ENCODE measurements at regions not wholly inside any gene's neighbourhood (a gene's known extent, or its start where the extent isn't known, plus 50 kb on each side); places are given as distances from the start of the nearest gene placed in this dataset.
"Not testable (repeated sequence)": the region's sequence is repeated elsewhere in the genome, so short reads cannot be mapped to it uniquely, and the experiment has no call there.

- Mint-ChIP-seq H3K4me3 (ENCODE audit: unreplicated experiment) (no peak overlapping the region), H3K27ac (ENCODE audit: unreplicated experiment) (no peak overlapping the region), H3K9me3 (ENCODE audit: unreplicated experiment) (no peaks in the 10 kb centered on the region), H3K36me3 (ENCODE audit: unreplicated experiment) (no peaks in the 10 kb centered on the region), H3K27me3 (ENCODE audit: unreplicated experiment) (no peaks in the 10 kb centered on the region), H3K4me1 (ENCODE audit: unreplicated experiment) (peaks cover 4% of the 10 kb centered on the region)
- no peak for DNase-seq (ENCODE audit: extremely low spot score, unreplicated experiment)
- TF ChIP-seq CTCF (IDR thresholded peaks at IDR 0.05): no peak
Observed at GRCh38 chr10:3259499-3259898, 86.9 kb upstream of the PITRM1 start.

GRCh38 chr10:3258394-3258793, 85.8 kb upstream of the PITRM1 start:
- Mint-ChIP-seq H3K4me3 (ENCODE audit: unreplicated experiment) (no peak overlapping the region), H3K27ac (ENCODE audit: unreplicated experiment) (no peak overlapping the region)

GRCh38 chr10:3255616-3256015, 83.0 kb upstream of the PITRM1 start:
- DNase-seq (ENCODE audit: extremely low spot score, unreplicated experiment): no peak
- Mint-ChIP-seq H3K27me3 (ENCODE audit: unreplicated experiment) (no peaks in the 10 kb centered on the region), H3K27ac (ENCODE audit: unreplicated experiment) (no peak overlapping the region), H3K36me3 (ENCODE audit: unreplicated experiment) (no peaks in the 10 kb centered on the region), H3K4me1 (ENCODE audit: unreplicated experiment) (no peaks in the 10 kb centered on the region), H3K9me3 (ENCODE audit: unreplicated experiment) (no peaks in the 10 kb centered on the region), H3K4me3 (ENCODE audit: unreplicated experiment) (no peak overlapping the region)
- no peak for TF ChIP-seq CTCF (IDR thresholded peaks at IDR 0.05)

More at GRCh38 chr10:3258394-3258793, 85.8 kb upstream of the PITRM1 start:
- no peak for DNase-seq (ENCODE audit: extremely low spot score, unreplicated experiment)
- no peak for TF ChIP-seq CTCF (IDR thresholded peaks at IDR 0.05)
- H3K36me3 Mint-ChIP-seq (ENCODE audit: unreplicated experiment): no peaks in the 10 kb centered on the region
- no peaks in the 10 kb centered on the region for H3K27me3 Mint-ChIP-seq (ENCODE audit: unreplicated experiment)
- no peaks in the 10 kb centered on the region for H3K9me3 Mint-ChIP-seq (ENCODE audit: unreplicated experiment)
- H3K4me1 Mint-ChIP-seq (ENCODE audit: unreplicated experiment): no peaks in the 10 kb centered on the region

DNA sequence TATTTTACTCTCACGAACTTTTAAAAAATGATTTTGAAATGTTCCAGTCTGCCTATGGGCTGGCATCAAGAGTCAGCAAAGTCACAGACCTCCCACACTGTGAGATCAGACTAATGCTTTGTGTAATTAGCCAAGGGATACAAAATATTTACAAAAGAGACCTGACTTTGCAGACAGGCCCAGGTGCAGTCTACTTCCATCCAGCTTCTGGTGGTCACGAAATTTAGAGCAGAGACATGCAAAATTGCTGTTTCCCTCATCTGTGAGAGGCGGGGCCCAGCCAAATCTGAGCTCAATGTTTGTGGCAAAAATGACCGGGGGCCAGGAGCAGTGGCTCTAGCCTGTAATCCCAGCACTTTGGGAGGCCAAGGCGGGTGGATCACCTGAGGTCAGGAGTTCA, 82.5 kb upstream of the PITRM1 start:
- H3K9me3 Mint-ChIP-seq (ENCODE audit: unreplicated experiment): no peaks in the 10 kb centered on the region
- no peak overlapping the region for H3K4me3 Mint-ChIP-seq (ENCODE audit: unreplicated experiment)

GRCh38 chr10:3253974-3254373, 81.4 kb upstream of the PITRM1 start:
- not testable (repeated sequence) for H3K27me3 Mint-ChIP-seq (ENCODE audit: unreplicated experiment); H3K4me3 Mint-ChIP-seq (ENCODE audit: unreplicated experiment); DNase-seq (ENCODE audit: extremely low spot score, unreplicated experiment); H3K36me3 Mint-ChIP-seq (ENCODE audit: unreplicated experiment); H3K27ac Mint-ChIP-seq (ENCODE audit: unreplicated experiment); H3K9me3 Mint-ChIP-seq (ENCODE audit: unreplicated experiment)
- H3K4me1 Mint-ChIP-seq (ENCODE audit: unreplicated experiment): peaks cover 11% of the 10 kb centered on the region

More for the DNA sequence above, 82.5 kb upstream of the PITRM1 start:
- no peak for DNase-seq (ENCODE audit: extremely low spot score, unreplicated experiment)
- H3K4me1 Mint-ChIP-seq (ENCODE audit: unreplicated experiment): peaks cover under 1% of the 10 kb centered on the region
- no peak for TF ChIP-seq CTCF (IDR thresholded peaks at IDR 0.05)
- no peaks in the 10 kb centered on the region for H3K36me3 Mint-ChIP-seq (ENCODE audit: unreplicated experiment)
- no peak overlapping the region for H3K27ac Mint-ChIP-seq (ENCODE audit: unreplicated experiment)
- no peaks in the 10 kb centered on the region for H3K27me3 Mint-ChIP-seq (ENCODE audit: unreplicated experiment)

GRCh38 chr10:3251172-3251571, 78.6 kb upstream of the PITRM1 start:
- no peak for TF ChIP-seq CTCF (IDR thresholded peaks at IDR 0.05)
- Mint-ChIP-seq H3K4me3 (ENCODE audit: unreplicated experiment) (no peak overlapping the region), H3K27ac (ENCODE audit: unreplicated experiment) (no peak overlapping the region)

More at GRCh38 chr10:3251172-3251571, 78.6 kb upstream of the PITRM1 start:
- Mint-ChIP-seq H3K27me3 (ENCODE audit: unreplicated experiment) (no peaks in the 10 kb centered on the region), H3K36me3 (ENCODE audit: unreplicated experiment) (no peaks in the 10 kb centered on the region), H3K4me1 (ENCODE audit: unreplicated experiment) (peaks cover 21% of the 10 kb centered on the region), H3K9me3 (ENCODE audit: unreplicated experiment) (no peaks in the 10 kb centered on the region)
- DNase-seq (ENCODE audit: extremely low spot score, unreplicated experiment): no peak

Data from osteocyte (in vitro differentiated cells).